GM20000 (cell line): ENCODE measurements at regions not wholly inside any gene's neighbourhood (a gene's known extent, or its start where the extent isn't known, plus 50 kb on each side); places are given as distances from the start of the nearest gene placed in this dataset.

Experiments used
- DNase-seq: peaks from one replicate; pipeline ENCODE4 v3.0.0; 2012; ENCODE audit warnings: low spot score
- TF ChIP-seq, protein P1 (sequence below): IDR thresholded peaks from 2 replicates; pipeline ENCODE4 v1.5.1; 2012; ENCODE audit warnings: mild to moderate bottlenecking, control low read depth; ENCODE audit errors: extremely low read depth, missing control alignments

DNA sequence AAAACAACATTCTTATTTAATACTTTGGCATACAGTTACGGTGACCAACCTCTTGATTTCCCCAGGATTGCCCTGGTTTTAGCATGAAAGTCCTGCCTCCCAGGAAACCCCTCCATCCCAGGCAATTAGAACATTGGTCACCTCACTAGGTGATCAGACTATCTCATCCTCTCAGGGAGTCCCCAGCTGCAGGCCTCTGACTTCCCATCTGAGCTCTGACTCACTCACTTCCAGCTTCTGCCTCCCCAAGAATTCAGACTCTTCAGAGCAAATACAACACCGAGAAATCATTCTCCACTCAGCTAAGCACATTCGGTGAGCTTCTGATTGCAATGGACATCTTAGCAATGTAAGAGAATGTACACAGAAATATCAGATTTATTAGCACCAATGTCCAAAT, 92.4 kb upstream of the HES1 start:
- TF ChIP-seq, protein P1, sequence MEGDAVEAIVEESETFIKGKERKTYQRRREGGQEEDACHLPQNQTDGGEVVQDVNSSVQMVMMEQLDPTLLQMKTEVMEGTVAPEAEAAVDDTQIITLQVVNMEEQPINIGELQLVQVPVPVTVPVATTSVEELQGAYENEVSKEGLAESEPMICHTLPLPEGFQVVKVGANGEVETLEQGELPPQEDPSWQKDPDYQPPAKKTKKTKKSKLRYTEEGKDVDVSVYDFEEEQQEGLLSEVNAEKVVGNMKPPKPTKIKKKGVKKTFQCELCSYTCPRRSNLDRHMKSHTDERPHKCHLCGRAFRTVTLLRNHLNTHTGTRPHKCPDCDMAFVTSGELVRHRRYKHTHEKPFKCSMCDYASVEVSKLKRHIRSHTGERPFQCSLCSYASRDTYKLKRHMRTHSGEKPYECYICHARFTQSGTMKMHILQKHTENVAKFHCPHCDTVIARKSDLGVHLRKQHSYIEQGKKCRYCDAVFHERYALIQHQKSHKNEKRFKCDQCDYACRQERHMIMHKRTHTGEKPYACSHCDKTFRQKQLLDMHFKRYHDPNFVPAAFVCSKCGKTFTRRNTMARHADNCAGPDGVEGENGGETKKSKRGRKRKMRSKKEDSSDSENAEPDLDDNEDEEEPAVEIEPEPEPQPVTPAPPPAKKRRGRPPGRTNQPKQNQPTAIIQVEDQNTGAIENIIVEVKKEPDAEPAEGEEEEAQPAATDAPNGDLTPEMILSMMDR: no peak
- no peak for DNase-seq

- TF ChIP-seq, protein P1: no peak
- peak; percentile 47 for DNase-seq
Measured at GRCh38 chr3:194045289-194045688, 90.7 kb upstream of the HES1 start.

DNA sequence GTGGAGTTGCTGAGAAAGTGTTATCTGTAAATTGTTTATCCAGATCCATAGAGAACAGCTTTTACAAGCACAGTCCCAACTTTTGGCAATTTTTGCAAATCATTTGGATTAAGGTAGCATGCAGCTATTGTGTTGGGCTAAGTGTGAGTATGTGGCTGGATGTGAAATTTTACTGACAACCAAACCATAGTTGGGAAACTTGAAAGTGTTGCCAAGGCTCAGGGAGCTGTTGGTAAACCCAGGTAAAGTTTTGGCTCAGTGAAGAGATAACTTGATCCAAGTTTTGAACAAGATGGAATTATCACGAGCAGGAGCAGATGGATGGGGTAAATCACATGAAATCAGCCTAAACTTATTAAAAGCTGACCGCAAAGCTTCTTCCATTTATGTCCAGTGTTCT, 90.0 kb upstream of the HES1 start:
- TF ChIP-seq, protein P1: no peak
- DNase-seq: no peak

DNA sequence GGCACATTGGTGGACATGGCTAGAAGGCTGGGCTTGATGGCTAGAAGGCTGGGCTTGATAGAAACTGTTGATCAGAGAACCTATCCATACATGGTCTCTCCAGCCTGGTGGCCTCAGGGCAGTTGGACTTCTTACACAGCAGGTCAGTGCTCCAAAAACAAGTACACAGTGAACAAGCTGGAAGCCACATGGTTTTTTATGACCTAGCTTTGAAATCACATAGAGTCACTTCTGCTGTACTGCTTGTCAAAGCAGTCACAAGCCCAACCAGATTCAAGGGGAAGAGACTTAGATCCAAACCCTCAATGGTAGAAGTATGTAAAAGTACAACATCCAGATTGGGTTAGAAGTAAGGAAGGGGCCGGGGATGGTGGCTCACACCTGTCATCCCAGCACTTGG, 89.4 kb upstream of the HES1 start:
- no peak for DNase-seq
- TF ChIP-seq, protein P1: no peak

GRCh38 chr3:194046995-194047645, 88.8 kb upstream of the HES1 start:
- no peak for DNase-seq
- TF ChIP-seq, protein P1: no peak

DNA sequence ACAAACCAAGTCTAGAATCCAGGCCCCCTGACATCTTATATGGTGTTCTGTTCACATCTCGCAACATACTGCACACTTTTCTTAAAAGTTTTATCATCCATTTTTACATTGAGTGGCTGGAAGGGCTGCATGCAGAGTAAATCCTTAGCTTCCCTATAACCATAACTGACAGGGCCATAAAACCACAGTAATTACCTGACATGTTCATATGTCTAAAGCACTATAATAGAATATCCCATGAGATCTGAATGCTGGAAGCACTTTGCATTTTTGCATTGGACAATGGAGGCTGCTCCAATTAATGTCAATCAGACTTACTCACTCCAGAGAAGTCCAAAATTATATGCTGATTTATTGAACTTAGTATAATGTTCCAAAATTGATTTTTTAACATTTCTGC, 86.6 kb upstream of the HES1 start:
- no peak for DNase-seq
- TF ChIP-seq, protein P1: no peak

GRCh38 chr3:194050782-194051320, 85.1 kb upstream of the HES1 start:
- no peak for DNase-seq
- TF ChIP-seq, protein P1: no peak
